Astrocyte of the cerebellum (primary cell): ENCODE measurements at regions not wholly inside any gene's neighbourhood (a gene's known extent, or its start where the extent isn't known, plus 50 kb on each side); places are given as distances from the start of the nearest gene placed in this dataset.

ENCODE experiments used
- DNase-seq: peaks from one replicate; pipeline ENCODE4 v3.0.0-alpha.2; 2011; ENCODE audit warnings: low read depth
- H3K4me3 ChIP-seq: 2 replicates; pipeline ENCODE4 v1.5.1; 2011; ENCODE audit warnings: mild to moderate bottlenecking, low read depth, low read length, moderate library complexity
- in situ Hi-C: cut with HindIII; loops from 2 replicates; pipeline ENCODE4 v1.10.0; 2017; ENCODE audit warnings: low sequenced_read_pairs
- TF ChIP-seq, protein P1 (sequence below): IDR thresholded peaks from 2 replicates; pipeline ENCODE4 v1.5.1; 2012; ENCODE audit warnings: low read length, low read depth, moderate library complexity, mild to moderate bottlenecking; ENCODE audit errors: missing control alignments

DNA sequence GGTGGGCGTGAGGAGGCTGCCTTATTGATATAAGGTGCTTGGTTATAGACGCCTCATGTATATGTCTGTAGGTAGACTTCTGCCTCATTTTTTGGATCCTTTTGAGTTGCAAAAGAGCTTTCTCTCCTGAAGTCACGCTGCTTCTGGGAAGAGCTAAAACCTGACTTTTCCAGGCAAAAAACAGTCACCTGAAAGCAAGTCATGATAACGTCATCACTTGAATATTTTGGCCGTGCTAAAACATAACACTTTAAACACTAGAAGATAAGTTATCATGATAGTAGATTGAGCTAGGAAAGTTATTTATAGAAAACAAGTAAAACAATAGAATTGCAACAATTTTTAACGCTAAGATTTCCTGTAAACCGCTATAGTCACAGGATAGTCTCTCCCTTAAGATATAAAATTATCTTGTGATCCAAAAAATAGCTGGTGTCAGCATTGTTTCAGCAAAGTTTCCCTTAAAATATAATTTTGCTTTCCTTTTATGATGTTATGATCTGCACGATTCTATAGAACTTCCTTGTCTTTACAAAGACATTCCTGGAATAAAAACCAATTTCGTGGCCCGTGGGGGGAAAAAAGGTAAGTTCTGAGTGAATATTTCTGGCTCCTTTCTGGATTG, 69.0 kb upstream of the AKAP12 start:
- DNase-seq, result no peak
- TF ChIP-seq, protein P1, sequence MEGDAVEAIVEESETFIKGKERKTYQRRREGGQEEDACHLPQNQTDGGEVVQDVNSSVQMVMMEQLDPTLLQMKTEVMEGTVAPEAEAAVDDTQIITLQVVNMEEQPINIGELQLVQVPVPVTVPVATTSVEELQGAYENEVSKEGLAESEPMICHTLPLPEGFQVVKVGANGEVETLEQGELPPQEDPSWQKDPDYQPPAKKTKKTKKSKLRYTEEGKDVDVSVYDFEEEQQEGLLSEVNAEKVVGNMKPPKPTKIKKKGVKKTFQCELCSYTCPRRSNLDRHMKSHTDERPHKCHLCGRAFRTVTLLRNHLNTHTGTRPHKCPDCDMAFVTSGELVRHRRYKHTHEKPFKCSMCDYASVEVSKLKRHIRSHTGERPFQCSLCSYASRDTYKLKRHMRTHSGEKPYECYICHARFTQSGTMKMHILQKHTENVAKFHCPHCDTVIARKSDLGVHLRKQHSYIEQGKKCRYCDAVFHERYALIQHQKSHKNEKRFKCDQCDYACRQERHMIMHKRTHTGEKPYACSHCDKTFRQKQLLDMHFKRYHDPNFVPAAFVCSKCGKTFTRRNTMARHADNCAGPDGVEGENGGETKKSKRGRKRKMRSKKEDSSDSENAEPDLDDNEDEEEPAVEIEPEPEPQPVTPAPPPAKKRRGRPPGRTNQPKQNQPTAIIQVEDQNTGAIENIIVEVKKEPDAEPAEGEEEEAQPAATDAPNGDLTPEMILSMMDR, result no peak
- in situ Hi-C loops, result no loop called here
- no peak overlapping the region for H3K4me3 ChIP-seq

GRCh38 chr6:151172751-151173150, 67.0 kb upstream of the AKAP12 start:
- TF ChIP-seq, protein P1, result no peak
- no peak overlapping the region for H3K4me3 ChIP-seq
- in situ Hi-C loops, result no loop called here
- DNase-seq, result no peak

GRCh38 chr6:151175662-151176445, 63.9 kb upstream of the AKAP12 start:
- in situ Hi-C loops, result loop anchor here (5.0 kb wide), 1 partner anchor 79 kb away; no protein-coding TSS in a partner anchor
- H3K4me3 ChIP-seq, result no peak overlapping the region
- DNase-seq, result no peak
- TF ChIP-seq, protein P1, result no peak

DNA sequence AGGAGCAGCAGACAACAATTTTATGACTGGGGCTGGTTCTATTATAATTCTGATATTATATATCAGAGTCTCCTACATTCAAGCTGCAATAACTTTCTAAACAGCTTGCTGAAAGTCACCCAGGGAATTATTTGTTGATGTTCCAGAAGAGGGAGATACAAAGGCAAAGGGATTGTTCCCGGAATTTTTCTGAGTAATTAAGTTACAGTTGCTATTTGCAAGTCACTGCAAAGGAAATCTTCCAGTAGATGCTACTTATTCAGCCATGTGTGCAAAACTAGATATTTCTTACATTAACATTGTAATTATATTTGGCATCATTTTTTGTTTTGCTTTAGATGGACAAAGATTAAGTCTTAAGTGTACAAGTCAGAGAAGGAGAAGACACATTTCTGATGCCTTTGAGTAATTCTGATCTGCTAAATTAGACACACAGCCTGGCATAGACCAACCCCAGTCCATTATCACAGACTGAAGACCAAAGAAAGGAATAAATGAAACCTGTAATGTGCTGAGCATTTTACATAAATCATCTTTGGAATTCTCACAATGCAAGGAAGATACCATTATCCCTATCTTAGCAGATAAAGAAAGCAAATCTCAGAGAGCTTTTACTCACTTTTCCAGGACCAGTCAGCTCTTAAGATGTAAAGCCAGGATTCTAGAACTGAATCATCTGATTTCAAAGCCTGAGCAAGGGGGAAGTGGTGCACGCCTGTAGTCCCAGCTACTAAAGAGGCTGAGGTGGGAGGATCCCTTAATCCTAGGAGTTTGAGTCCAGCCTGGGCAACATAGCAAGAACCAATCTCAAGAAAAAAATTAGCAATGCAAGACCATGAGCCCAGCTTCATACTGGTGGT, 62.6 kb upstream of the AKAP12 start:
- DNase-seq, result no peak
- TF ChIP-seq, protein P1, result no peak
- in situ Hi-C loops, result loop anchor here (5.0 kb wide), 1 partner anchor 80 kb away; no protein-coding TSS in a partner anchor
- H3K4me3 ChIP-seq, result no peak overlapping the region

DNA sequence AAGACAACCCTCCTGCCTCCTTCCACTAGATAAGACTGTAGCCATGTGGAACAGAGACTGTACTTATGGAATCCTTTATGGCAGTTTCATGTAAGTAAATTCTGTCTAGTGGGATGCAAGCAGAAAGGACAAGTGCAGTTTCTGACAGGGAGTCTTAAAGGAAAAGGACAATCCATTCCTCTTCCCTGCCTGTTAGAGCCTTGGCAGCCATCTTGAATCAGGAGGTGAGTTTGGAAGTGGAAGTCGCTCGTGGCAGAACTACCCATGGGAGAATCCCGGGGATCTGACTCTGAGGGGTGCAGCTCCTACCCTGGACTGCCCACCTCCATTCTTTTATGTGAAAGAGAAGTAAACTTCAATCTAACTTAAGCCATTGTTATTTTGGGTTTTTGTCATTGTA, 61.4 kb upstream of the AKAP12 start:
- H3K4me3 ChIP-seq, result no peak overlapping the region
- in situ Hi-C loops, result loop anchor here (5.0 kb wide), 1 partner anchor 81 kb away; no protein-coding TSS in a partner anchor
- DNase-seq, result no peak
- TF ChIP-seq, protein P1, result no peak

DNA sequence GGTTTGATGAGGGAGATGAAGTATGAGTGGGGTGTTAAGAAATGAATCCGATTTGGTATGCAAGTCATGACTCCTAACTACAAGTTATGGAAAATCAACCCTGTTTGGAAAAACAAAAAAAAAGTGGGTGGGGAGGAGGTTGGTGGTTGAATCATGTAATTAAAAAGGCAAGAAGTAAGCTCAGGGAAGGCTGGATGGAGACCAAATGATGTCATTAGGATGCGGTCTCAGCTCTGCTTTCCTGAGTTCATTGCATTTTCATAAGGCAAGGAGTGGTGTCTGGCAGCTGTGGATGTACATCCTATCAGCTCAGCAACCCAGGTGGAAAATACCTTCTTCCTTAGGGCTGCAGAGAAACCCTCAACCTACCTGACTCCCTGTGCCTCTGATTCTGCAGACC, 60.4 kb upstream of the AKAP12 start:
- peak; percentile 90 for DNase-seq
- TF ChIP-seq, protein P1, result no peak
- in situ Hi-C loops, result loop anchor here (5.0 kb wide), 1 partner anchor 82 kb away; no protein-coding TSS in a partner anchor
- no peak overlapping the region for H3K4me3 ChIP-seq
